AG08396 (cell line): ENCODE measurements at regions not wholly inside any gene's neighbourhood (a gene's known extent, or its start where the extent isn't known, plus 50 kb on each side); places are given as distances from the start of the nearest gene placed in this dataset.
"Not testable (repeated sequence)": the region's sequence is repeated elsewhere in the genome, so short reads cannot be mapped to it uniquely, and the experiment has no call there.

Experiments
- DNase-seq: peaks from one replicate; pipeline ENCODE4 v3.0.0; 2012; ENCODE audit warnings: low spot score, mixed read lengths

- no peak for DNase-seq
These were observed 201.3 kb downstream of the AKAP7 start for GRCh38 chr6:131336596-131336995.

GRCh38 chr6:131346896-131347295 lies 211.6 kb downstream of the AKAP7 start:
- not testable (repeated sequence) for DNase-seq

GRCh38 chr6:131348572-131348971 lies 213.3 kb downstream of the AKAP7 start:
- DNase-seq, result no peak

GRCh38 chr6:131349199-131349598 lies 213.9 kb downstream of the AKAP7 start:
- DNase-seq, result no peak

- no peak for DNase-seq
These were observed 217.8 kb downstream of the AKAP7 start for GRCh38 chr6:131353106-131353505.

- DNase-seq, result no peak
These were observed 218.6 kb downstream of the AKAP7 start for GRCh38 chr6:131353876-131354275.

GRCh38 chr6:131354356-131354755 lies 218.7 kb upstream of the ARG1 start:
- no peak for DNase-seq

- DNase-seq, result no peak
These were observed 216.9 kb upstream of the ARG1 start for GRCh38 chr6:131356161-131356560.

GRCh38 chr6:131357501-131357900 lies 215.5 kb upstream of the ARG1 start:
- DNase-seq, result no peak

GRCh38 chr6:131362070-131362469 lies 211.0 kb upstream of the ARG1 start:
- DNase-seq, result no peak

- no peak for DNase-seq
These were observed 210.3 kb upstream of the ARG1 start for GRCh38 chr6:131362696-131363095.

- DNase-seq, result no peak
These were observed 208.8 kb upstream of the ARG1 start for GRCh38 chr6:131363947-131364834.

- DNase-seq, result no peak
These were observed 206.8 kb upstream of the ARG1 start for GRCh38 chr6:131366223-131366622.

- no peak for DNase-seq
These were observed 205.7 kb upstream of the ARG1 start for GRCh38 chr6:131367206-131367873.

GRCh38 chr6:131368198-131368911 lies 204.7 kb upstream of the ARG1 start:
- no peak for DNase-seq

- DNase-seq, result no peak
These were observed 200.5 kb upstream of the ARG1 start for GRCh38 chr6:131372535-131372934.

GRCh38 chr6:131377112-131377705 lies 195.8 kb upstream of the ARG1 start:
- no peak for DNase-seq

- no peak for DNase-seq
These were observed 194.2 kb upstream of the ARG1 start for GRCh38 chr6:131378874-131379273.

- peak; percentile 20 for DNase-seq
These were observed 193.1 kb upstream of the ARG1 start for GRCh38 chr6:131379948-131380347.

GRCh38 chr6:131381052-131381708 lies 191.8 kb upstream of the ARG1 start:
- no peak for DNase-seq

- no peak for DNase-seq
These were observed 191.3 kb upstream of the ARG1 start for GRCh38 chr6:131381709-131382093.

- no peak for DNase-seq
These were observed 190.4 kb upstream of the ARG1 start for GRCh38 chr6:131382631-131383030.
